GM18498 (cell line): ENCODE measurements at regions not wholly inside any gene's neighbourhood (a gene's known extent, or its start where the extent isn't known, plus 50 kb on each side); places are given as distances from the start of the nearest gene placed in this dataset.
"Not testable (repeated sequence)": the region's sequence is repeated elsewhere in the genome, so short reads cannot be mapped to it uniquely, and the experiment has no call there.

Experiments
- ATAC-seq: cut with Tn5 transposase; IDR thresholded peaks from one replicate; pipeline ENCODE4 v1.9.1; 2021; ENCODE audit warnings: mild to moderate bottlenecking, moderate library complexity; ENCODE audit not compliant: unreplicated experiment

DNA sequence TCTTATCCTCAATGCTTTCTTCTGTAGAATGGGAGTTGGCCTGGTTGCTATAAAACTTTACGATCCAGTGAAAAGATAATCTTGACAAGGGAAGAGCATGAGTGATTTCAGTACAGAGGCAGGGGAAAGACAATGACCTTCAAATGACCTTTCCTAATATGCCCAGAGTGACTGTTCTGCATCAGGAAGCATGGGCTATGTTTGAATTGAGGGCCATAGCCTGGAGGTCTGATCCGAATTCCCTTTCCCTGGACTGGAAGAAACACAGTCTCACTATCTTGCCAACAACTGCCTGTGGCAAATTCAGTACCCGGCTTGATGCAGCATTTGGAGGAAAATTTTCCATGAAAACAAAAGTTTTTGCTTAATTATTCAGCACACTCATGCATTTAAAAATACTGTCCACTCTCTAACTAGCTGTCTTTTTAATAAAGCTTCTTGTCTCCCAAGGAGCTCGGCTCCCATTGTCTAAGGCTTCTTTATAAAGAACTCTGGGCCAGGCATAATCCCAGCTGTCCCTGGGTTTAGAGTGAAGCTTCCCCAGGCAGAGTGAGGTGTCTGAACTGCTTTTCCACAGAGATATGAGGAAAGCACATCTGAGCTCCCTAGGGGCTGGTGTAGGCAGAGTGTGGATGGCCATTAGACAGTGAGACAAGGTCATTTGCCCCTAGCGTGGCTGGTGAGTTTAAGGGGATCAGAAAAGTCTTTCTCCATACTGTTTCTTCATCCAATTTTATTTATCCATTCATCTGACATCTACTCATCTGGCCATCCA lies 132.7 kb upstream of the CADM1 start:
- ATAC-seq = no peak

DNA sequence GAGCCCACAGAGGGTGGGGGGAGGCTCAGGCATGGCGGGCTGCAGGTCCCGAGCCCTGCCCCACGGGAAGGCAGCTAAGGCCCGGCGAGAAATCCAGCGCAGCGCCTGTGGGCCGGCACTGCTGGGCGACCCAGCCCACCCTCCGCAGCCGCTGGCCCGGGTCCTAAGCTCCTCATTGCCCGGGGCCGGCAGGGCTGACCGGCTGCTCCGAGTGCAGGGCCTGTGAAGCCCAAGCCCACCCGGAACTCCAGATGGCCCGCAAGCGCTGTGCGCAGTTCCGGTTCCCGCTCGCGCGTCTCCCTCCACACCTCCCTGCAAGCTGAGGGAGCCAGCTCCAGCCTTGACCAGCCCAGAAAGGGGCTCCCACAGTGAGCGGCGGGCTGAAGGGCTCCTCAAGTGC lies 129.8 kb upstream of the CADM1 start:
- ATAC-seq = not testable (repeated sequence)

DNA sequence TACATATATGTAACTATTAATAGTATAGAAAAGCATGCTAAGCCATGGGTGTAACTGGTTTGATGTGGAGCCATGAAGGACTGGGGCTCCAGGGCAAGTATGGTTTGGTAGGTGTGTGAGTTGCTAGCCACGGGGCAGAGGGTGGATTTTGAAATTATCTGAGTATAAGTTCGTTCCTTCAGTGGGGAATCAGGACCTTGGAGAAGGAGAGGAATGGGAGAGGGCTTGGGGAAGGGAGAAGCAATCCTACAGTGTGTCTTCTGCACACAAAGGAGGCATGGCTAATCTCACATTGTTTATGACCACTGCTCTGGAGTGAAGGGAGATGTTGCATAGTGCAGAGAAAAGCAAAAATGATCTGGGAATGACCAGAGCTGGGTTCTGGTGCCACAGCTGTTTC lies 127.8 kb upstream of the CADM1 start:
- no peak for ATAC-seq

DNA sequence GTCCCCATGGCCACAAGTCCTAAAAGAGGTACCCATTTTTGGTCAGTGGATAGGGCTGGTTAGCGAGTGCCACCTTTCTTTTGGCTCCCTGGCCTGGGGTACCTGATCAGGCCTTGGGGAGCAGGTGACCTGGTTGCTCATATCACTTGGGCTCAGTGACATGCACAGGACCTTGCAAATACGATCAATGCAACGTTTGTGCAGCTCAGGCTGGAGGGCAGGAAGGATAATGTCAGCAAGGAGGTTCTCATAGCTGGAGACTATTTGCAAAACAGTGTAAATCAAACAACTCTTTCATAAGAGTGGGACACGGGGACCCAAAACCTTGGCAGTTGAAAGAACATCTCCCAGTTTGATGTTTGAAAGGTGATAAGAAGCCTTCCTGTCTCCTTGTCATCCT lies 127.4 kb upstream of the CADM1 start:
- no peak for ATAC-seq

DNA sequence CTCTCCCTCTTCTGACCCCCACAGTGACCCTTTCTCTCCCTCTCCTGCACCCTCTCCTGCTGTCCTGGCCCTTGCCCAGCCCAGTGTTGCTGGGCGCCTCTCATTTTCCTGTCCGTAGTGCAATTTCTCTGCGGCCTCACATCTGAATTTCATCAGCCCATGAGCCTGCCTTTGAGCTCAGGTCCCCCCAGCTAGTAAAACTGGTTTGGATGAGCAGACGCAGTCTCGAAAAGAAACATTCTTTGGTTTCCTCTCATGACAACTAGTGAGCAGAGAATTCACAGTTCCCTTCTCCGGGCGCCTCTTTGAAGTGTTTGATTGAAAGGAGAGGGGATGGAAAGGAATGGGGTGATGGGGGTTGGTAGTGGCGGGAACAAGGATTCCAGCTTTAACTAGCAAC lies 126.0 kb upstream of the CADM1 start:
- ATAC-seq = no peak

DNA sequence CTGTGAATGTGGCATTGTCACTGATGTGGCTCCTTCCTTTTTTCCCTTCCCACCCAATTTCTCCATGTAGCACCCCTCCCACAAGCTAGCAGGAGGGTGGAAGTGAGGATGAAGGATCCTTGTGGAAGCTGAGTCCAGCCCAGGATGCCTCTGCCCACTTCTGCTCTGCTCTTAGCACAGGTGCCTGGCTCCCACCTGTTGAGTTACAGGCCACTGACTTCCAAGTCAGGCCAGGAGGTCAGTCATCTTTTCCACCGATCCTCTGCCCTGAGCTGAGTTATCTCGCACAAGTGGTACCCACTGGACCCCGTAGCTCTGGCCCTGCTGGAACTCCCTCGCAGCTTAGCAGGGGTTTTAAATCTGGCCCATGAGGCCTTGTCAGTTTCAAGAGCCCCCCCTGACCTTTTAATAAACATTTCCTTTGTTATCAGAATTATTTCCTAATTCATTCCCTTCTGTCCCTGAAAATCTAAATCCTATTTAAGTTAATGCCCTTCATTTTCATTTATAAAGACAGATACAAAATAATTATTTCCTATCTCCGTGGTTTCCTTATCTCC lies 125.3 kb upstream of the CADM1 start:
- no peak for ATAC-seq

DNA sequence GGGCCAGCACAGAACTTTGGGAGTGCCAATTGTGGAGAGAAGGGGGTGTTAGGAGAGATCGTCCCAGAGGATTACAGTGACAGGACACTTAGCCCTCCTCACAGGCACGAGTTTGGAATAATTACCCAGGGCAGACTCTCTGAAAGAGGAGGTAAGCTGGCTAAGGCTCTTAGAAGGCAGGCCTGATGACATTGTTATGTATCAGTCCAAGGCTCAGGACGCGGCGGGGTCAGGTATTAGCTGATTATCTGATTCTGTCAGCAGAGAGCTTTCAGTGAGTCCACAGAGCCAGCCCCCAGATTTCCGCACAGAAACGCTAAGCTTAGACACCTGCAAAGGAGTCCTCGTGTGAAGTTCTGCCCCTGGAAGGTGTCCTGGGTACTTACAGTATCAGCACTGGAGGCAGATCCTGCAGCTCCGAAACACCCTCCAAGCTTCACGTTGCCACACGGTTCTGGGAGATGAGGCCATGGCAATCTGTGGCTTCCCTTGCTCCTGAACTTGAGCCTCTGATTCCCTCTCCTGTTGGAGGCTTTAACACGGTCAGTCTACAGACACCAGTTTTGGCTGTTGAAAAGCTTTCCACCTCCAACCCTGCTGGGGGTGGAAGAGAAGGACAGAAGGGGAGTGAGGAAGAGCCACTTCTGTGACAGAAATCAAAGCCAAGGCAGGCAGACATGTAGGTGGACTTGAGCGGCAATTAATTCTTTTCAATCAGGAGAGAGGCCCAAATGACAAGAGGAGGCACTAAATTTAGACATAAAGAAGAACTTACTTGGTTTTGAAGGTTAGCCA lies 123.6 kb upstream of the CADM1 start:
- no peak for ATAC-seq

DNA sequence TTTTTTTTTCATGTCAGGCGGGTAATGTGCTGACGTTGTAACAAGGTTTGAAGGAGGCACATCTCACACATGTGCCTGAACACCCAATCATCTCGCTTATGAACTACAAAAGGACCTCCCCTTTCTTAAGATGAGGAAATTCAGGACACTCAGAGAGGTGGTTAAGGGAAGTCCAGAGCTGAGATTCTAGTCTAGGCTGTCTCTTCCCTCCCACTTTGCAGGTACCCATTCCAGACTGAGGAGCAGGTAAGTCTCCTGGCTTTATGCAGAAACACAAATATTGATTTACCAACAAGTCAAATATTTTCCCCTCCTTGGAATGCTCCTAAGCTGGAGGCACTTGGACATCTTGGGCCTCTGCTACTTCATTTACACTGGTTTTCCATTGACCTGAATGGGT lies 122.9 kb upstream of the CADM1 start:
- ATAC-seq = no peak

DNA sequence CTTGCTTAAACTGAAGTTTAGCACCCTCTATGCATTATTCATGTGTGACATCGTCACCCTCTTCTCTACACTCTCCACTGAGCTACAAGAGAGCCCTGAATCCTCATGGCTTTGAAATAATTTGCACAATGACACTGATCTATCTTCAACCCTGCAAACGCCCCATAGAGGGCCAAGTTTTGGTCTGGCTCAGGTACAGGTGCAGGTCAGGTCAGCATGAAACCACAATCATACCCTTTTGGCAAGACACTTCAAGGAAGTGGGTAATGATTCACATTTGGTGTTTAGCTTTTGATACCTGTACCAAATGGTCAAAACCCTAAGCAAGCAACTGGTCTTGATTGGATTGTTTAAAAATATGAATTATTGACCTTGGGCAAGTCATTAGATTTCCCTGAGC lies 122.2 kb upstream of the CADM1 start:
- ATAC-seq = no peak

DNA sequence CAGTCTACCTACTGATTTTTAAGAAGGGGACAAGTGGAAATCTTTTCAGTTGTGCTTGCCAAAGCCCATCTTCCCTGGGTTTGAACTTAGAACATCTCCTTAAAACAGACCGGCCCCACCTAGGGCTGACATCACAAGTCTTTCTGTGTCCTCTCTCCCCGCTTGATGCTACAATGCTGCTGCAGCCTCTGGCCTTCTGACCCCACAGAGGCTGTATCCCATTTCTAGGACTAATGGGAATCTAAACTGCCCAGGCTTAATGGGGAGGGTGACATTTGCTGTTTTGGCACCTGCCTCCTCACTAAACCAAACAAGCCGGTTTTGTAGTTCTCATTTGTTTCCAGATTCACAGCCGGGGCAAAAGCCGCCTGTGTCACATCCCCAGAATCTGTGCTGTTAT lies 121.3 kb upstream of the CADM1 start:
- no peak for ATAC-seq

DNA sequence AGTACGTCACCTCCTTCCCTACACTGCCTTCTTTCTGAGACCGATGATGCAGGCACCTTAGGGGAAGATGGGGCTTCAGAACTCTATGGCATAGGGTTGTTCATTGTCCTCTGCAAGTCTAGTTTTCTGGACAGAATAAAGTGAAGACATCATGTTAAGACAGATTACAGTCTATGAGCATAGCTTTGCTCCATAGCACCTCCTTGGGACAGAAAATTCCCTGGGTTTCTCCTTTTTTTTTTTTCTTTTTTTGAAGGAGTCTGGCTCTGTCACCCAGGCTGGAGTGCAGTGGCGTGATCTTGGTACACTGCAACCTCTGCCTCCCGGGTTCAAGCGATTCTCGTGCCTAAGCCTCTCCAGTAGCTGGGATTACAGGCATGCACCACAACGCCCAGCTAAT lies 119.8 kb upstream of the CADM1 start:
- ATAC-seq = no peak

DNA sequence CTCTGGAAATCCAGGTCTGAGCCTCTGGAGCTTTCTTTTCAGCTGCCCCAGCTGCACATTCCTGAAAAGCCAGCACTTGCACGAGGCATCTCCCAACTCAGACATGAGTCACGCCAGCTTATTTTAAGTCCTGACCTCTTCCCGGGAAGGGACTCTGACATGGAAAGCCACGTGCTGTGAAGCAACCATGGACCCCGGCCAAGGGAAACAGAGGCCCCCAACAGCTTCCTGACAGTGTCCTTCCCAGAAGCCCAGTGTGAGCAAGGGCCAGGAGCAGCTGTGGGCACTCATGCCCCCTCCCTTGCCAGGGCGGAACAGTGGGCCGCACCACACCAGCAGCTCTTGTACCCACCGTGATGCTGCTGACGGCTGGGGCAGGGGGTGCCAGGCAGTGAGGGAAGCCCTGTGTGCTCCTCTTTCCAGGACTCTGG lies 118.8 kb upstream of the CADM1 start:
- ATAC-seq = no peak

DNA sequence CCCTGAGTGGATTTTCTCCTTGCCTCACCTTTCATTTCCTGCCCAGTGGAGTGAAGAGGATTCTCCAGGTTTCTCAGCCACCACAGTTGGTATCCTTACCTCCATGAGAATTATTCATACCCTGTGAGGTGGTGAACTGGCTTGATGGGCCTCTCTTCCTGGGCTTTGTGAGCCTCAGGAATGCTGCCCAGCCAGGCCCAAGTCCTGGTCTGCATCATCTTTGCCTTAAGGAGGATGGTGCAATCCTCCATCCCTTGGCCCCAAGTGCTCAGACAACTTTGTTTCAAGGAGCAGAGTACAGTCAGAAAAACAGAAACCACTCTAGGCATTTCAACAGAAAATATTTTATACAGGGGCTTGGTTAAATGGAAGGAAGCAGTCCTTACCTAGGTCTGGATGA lies 114.2 kb upstream of the CADM1 start:
- no peak for ATAC-seq

DNA sequence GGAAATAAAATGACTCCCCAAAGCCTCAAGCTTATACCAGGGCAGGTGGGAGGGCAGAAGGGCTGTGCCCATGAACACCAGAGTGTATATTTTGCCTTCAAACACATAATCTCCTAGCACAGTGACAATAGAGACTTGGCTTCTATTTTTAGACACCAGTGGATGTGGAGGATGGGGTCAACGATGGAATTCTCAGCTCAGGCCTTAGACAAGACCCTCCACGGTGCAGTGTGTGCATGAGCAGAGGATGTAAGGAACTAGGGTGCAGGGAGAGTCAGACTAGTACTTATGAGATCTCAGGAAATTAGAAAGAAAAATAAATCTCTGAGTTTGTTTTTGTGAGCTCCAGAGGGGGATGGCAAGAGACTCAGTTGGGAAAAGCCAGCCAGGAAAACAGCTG lies 113.6 kb upstream of the CADM1 start:
- no peak for ATAC-seq

DNA sequence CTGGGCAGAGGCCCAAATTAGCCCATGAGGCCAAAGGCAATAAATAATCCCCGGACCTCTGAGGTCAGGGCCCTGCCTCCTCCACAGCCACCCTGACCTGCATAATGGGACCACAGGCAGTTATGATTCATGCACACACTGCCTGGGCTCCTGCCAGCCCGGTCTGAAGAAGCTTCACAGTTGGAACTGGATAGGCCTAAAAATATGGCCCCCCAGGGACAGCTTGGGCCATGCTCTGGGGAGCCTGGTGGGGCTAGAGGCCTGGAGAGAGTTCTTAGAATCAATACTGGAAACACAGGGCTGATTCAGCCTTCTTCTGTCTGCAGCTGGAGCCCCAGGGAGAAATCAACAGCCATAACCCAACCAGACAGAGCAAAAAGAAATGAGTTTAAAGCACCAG lies 112.8 kb upstream of the CADM1 start:
- no peak for ATAC-seq

DNA sequence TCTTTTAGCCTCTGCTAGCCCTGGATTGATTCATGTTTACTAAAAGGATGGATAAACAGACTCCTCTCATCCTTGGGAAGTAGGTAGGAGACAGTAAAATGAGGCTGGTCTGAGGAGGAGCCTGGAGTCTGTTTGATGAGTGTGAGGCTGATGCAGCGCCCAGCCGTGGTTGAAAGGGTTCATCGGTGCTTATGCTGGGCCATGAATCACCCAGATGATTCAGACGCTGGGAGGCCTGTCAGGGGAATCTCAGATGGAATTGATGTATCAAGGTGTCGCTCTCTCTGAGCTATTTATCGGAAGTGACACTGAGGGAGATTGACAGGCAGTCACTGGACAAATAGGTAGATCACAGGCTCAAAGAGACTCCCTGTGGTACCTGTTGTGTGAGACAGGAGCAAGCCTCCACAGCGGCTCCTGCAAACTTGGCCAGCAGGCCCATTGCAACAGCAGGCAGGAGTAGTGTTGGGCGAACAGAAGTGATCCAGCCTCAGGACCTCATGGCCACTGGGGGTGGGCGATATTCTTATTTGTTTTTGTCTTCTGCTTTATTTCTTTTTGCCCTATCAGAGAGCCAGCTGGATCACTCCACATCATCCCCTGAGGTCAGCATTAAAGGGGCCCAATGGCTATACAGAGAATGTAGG lies 109.9 kb upstream of the CADM1 start:
- ATAC-seq = no peak

DNA sequence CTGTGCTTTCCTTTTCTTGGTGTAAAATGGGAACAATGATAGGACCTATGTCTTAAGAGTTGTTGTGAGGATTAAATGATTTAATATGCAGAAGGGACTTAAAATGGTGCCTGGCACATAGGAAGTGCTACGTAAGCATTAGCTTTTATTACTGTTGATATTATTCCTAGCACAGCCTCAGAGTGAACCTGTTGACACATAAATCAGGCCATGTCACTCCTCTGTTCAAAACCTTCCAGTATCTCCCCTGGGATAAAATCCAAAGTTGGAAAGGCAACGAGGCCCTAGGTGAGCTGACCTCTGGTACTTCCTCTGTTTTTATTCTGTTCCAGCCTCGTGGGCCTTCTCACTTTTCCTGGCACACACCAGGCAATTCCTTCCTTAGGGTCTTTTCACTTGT lies 108.8 kb upstream of the CADM1 start:
- ATAC-seq = no peak

DNA sequence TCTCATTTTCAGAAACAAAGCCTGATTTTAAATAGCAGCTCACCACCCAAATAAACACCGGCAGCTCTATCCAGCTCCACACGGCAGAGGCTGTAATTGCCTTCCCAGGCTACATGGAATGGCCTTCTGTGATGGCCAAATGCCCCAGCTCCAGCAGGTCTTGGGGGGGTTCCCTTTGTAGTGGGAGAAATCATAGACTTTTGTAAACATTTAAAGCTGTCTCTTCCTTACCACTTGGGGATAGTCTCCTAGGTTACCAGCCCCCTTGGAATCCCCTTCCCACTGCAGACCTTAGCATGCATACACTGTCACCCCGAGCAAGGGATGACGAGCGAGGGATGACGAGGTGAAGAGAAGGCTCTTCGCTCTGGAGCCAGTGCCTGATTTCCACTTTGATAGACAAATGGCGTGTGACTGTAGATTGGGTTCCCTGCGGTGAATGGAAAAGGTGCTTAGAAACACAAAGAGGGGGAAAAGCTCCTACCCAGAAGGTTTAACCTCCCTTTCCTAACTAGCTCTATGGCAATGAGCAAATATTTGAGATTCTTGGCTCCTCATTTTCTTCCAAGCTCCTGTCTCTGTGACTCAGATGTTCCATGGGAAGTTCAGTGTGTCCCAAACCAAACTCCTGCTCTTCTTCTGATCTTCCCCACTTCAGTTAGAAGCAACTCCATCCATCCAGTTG lies 108.0 kb upstream of the CADM1 start:
- ATAC-seq = no peak

DNA sequence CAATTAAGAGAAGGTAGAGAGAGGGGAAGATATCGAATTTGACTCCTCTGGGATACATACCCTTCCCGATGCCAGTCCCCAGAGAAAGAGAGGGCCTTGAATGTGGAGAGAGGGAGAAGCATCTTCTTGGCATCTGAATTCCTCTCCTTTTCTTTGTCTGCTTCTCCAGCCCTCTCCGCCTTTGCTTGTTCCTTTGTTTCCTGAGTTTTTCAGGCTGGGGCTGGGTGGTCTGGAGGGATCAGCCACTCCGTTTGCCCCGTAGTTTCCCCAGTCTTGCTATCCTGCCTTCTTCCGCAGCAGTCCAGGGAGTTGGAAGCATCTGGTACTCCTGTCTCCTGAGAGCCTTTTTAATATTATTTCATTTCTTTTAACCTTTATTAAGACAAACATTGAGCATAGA lies 107.1 kb upstream of the CADM1 start:
- ATAC-seq = no peak

DNA sequence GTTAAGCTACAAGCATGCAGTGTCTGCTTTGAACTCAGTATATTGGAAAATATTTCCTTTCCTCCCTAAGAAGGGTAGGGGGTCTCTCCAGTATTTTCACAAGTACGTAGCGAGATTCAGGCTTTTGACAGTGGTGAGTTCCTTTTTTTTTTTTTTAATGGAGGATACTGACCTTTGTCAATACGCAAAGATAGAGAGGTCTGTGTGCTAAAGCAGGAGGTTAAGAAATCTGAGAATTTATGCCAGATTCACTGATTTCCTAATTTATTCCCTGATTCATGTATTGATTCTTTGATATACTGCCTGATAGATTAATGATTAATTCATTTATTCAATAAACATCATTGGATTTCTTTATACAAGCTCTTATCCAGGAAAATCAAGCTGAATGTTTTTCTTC lies 106.7 kb upstream of the CADM1 start:
- no peak for ATAC-seq

DNA sequence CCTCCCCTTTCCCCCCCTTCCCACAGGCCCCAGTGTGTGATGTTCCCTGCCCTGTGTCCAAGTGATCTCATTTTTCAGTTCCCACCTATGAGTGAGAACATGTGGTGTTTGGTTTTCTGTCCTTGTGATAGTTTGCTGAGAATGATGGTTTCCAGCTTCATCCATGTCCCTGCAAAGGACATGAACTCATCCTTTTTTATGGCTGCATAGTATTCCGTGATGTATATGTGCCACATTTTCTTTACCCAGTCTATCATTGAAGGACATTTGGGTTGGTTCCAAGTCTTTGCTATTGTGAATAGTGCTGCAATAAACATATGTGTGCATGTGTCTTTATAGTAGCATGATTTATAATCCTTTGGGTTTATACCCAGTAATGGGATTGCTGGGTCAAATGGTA lies 106.0 kb upstream of the CADM1 start:
- not testable (repeated sequence) for ATAC-seq
